WTC11 (cell line): ENCODE measurements at regions not wholly inside any gene's neighbourhood (a gene's known extent, or its start where the extent isn't known, plus 50 kb on each side); places are given as distances from the start of the nearest gene placed in this dataset.

Source experiments
- ATAC-seq: fragments of 200-7000 bp; cut with Tn5 transposase; 2 replicates; pipeline ENCODE4 v1.10.0; 2021; ENCODE audit warnings: mild to moderate bottlenecking, moderate library complexity
- CTCF ChIA-PET: fragments of 300-600 bp; sonication (Branson Sonifier 250); formaldehyde crosslinking; loops from one replicate; lab custom pipeline; 2021; ENCODE audit warnings: antibody characterized with exemption; lab: Charles Lee
- POLR2A ChIA-PET: fragments of 350-600 bp; sonication (Branson Sonifier 250); formaldehyde crosslinking; loops from one replicate; lab custom pipeline; 2021; ENCODE audit warnings: antibody characterized with exemption; lab: Charles Lee
- DNase-seq: peaks from one replicate; pipeline ENCODE4 v3.0.0; 2021; ENCODE audit warnings: low spot score
- H3K27ac Mint-ChIP-seq: 2 replicates; pipeline ENCODE4 v1.8.0; 2021; ENCODE audit warnings: mixed read lengths
- H3K27me3 Mint-ChIP-seq: 2 replicates; pipeline ENCODE4 v1.8.0; 2021; ENCODE audit warnings: low read depth, mild to moderate bottlenecking, moderate library complexity, mixed read lengths
- H3K36me3 Mint-ChIP-seq: 2 replicates; pipeline ENCODE4 v1.8.0; 2021; ENCODE audit warnings: mixed read lengths
- H3K4me1 Mint-ChIP-seq: 2 replicates; pipeline ENCODE4 v1.8.0; 2022; ENCODE audit warnings: mixed read lengths
- H3K4me3 Mint-ChIP-seq: 2 replicates; pipeline ENCODE4 v1.8.0; 2021; ENCODE audit warnings: mild to moderate bottlenecking, moderate library complexity, mixed read lengths
- H3K9me3 Mint-ChIP-seq: 2 replicates; pipeline ENCODE4 v1.8.0; 2021; ENCODE audit warnings: mixed read lengths
- AR ChIP-seq: fragments of 250-450 bp; sonication (Bioruptor Pico); IDR thresholded peaks from 2 replicates; pipeline ENCODE4 v1.9.0; 2021; ENCODE audit warnings: mild to moderate bottlenecking
- ATF1 ChIP-seq: sonication (generic); formaldehyde crosslinking; IDR thresholded peaks from 2 replicates; pipeline ENCODE4 v1.8.1; 2023; ENCODE audit warnings: mild to moderate bottlenecking, moderate library complexity, missing genetic modification reagents
- ATF2 ChIP-seq: sonication (generic); formaldehyde crosslinking; IDR thresholded peaks from 2 replicates; pipeline ENCODE4 v1.8.1; 2022; ENCODE audit warnings: low read depth, missing genetic modification reagents, borderline replicate concordance
- ATF6 ChIP-seq: sonication (generic); formaldehyde crosslinking; IDR thresholded peaks from 2 replicates; pipeline ENCODE4 v1.8.1; 2023; ENCODE audit warnings: mild to moderate bottlenecking, missing genetic modification reagents
- CBFB ChIP-seq: sonication (generic); formaldehyde crosslinking; IDR thresholded peaks from 2 replicates; pipeline ENCODE4 v1.8.1; 2022; ENCODE audit warnings: mild to moderate bottlenecking, low read depth, missing genetic modification reagents
- CTCF ChIP-seq: fragments of 200-600 bp; IDR thresholded peaks from 2 replicates; pipeline ENCODE4 v1.8.0; 2022; ENCODE audit warnings: antibody characterized with exemption
- ELF4 ChIP-seq: sonication (generic); formaldehyde crosslinking; IDR thresholded peaks from 2 replicates; pipeline ENCODE4 v1.8.1; 2022; ENCODE audit warnings: low read depth, mild to moderate bottlenecking, moderate library complexity, missing genetic modification reagents
- FOXK1 ChIP-seq: sonication (generic); formaldehyde crosslinking; IDR thresholded peaks from 2 replicates; pipeline ENCODE4 v1.8.0; 2022; ENCODE audit warnings: mild to moderate bottlenecking, moderate library complexity, missing genetic modification reagents
- FOXP1 ChIP-seq: sonication (generic); formaldehyde crosslinking; IDR thresholded peaks from 2 replicates; pipeline ENCODE4 v1.8.0; 2022; ENCODE audit warnings: missing genetic modification reagents, mild to moderate bottlenecking, moderate library complexity, borderline replicate concordance
- IRF1 ChIP-seq: sonication (generic); formaldehyde crosslinking; IDR thresholded peaks from 2 replicates; pipeline ENCODE4 v1.8.0; 2023; ENCODE audit warnings: missing genetic modification reagents
- NFE2L1 ChIP-seq: sonication (generic); formaldehyde crosslinking; IDR thresholded peaks from 2 replicates; pipeline ENCODE4 v1.8.1; 2023; ENCODE audit warnings: missing genetic modification reagents
- PREB ChIP-seq: sonication (generic); formaldehyde crosslinking; IDR thresholded peaks from 2 replicates; pipeline ENCODE4 v1.8.1; 2022; ENCODE audit warnings: mild to moderate bottlenecking, missing genetic modification reagents, moderate library complexity, borderline replicate concordance
- SMAD3 ChIP-seq: sonication (generic); formaldehyde crosslinking; IDR thresholded peaks from 2 replicates; pipeline ENCODE4 v1.8.0; 2022; ENCODE audit warnings: missing genetic modification reagents, mild to moderate bottlenecking, borderline replicate concordance
- SMAD4 ChIP-seq: sonication (generic); formaldehyde crosslinking; IDR thresholded peaks from 2 replicates; pipeline ENCODE4 v1.8.0; 2022; ENCODE audit warnings: mild to moderate bottlenecking, missing genetic modification reagents
- TCF7 ChIP-seq: sonication (generic); formaldehyde crosslinking; IDR thresholded peaks from 2 replicates; pipeline ENCODE4 v1.8.0; 2022; ENCODE audit warnings: mild to moderate bottlenecking, low read depth, missing genetic modification reagents, moderate library complexity
- TEAD1 ChIP-seq: sonication (generic); formaldehyde crosslinking; IDR thresholded peaks from 2 replicates; pipeline ENCODE4 v1.8.0; 2022; ENCODE audit warnings: mild to moderate bottlenecking, missing genetic modification reagents
- ZMAT4 ChIP-seq: fragments of 250-450 bp; sonication (Bioruptor Pico); IDR thresholded peaks from 2 replicates; pipeline ENCODE4 v1.9.0; 2021; ENCODE audit warnings: mild to moderate bottlenecking
- ZNF396 ChIP-seq: fragments of 250-450 bp; sonication (Bioruptor Pico); IDR thresholded peaks from 2 replicates; pipeline ENCODE4 v1.8.0; 2021; ENCODE audit warnings: mild to moderate bottlenecking, moderate library complexity, borderline replicate concordance

- Mint-ChIP-seq H3K4me3 (no peak overlapping the region), H3K27me3 (no peaks in the 10 kb centered on the region), H3K9me3 (peaks cover 47% of the 10 kb centered on the region), H3K4me1 (peaks cover 15% of the 10 kb centered on the region), H3K27ac (no peak overlapping the region), H3K36me3 (peaks cover 11% of the 10 kb centered on the region)
- DNase-seq (no peak), ATAC-seq (no peak)
- POLR2A ChIA-PET: no interaction called here
- no peak for TF ChIP-seq SMAD4 (CRISPR knock-in tag)
- TF ChIP-seq NFE2L1 (CRISPR knock-in tag): no peak
- no peak for TF ChIP-seq IRF1 (CRISPR knock-in tag)
- no peak for TF ChIP-seq ATF1
- CTCF ChIA-PET: no interaction called here
These were observed 1223.6 kb downstream of the EPHA7 start for GRCh38 chr6:92195796-92196195.

GRCh38 chr6:92188016-92188415, 1231.3 kb downstream of the EPHA7 start:
- no peak for TF ChIP-seq ATF2 (CRISPR knock-in tag)
- TF ChIP-seq SMAD3 (CRISPR knock-in tag): no peak
- TF ChIP-seq AR: no peak
- no peak for TF ChIP-seq CTCF
- TF ChIP-seq ATF6: no peak
- TF ChIP-seq TCF7 (CRISPR knock-in tag): no peak
- TF ChIP-seq TEAD1 (CRISPR knock-in tag): no peak
- no peak for TF ChIP-seq FOXK1
- no peak for TF ChIP-seq ZNF396
- TF ChIP-seq PREB (CRISPR knock-in tag): no peak
- TF ChIP-seq CBFB: no peak
- TF ChIP-seq ELF4 (CRISPR knock-in tag): no peak
- no peak for TF ChIP-seq FOXP1 (CRISPR knock-in tag)
- no peak for TF ChIP-seq ZMAT4
- ChIA-PET POLR2A (no interaction called here), CTCF (no interaction called here)
- H3K4me3 Mint-ChIP-seq: no peak overlapping the region
- no peak overlapping the region for H3K27ac Mint-ChIP-seq
- no peak for ATAC-seq
- H3K9me3 Mint-ChIP-seq: peaks cover 12% of the 10 kb centered on the region
- DNase-seq: no peak
- H3K36me3 Mint-ChIP-seq: no peaks in the 10 kb centered on the region
- no peaks in the 10 kb centered on the region for H3K27me3 Mint-ChIP-seq
- H3K4me1 Mint-ChIP-seq: peaks cover 24% of the 10 kb centered on the region
